Fibroblast of villous mesenchyme (primary cell): ENCODE measurements at regions not wholly inside any gene's neighbourhood (a gene's known extent, or its start where the extent isn't known, plus 50 kb on each side); places are given as distances from the start of the nearest gene placed in this dataset.

Source experiments
- DNase-seq: peaks from one replicate; pipeline ENCODE4 v3.0.0-alpha.2; 2010; ENCODE audit warnings: low read depth
- H3K4me3 ChIP-seq: 2 replicates; pipeline ENCODE4 v1.5.1; 2011; ENCODE audit warnings: low read depth, mild to moderate bottlenecking, low read length
- TF ChIP-seq, protein P1 (sequence below): IDR thresholded peaks from 2 replicates; pipeline ENCODE4 v1.5.1; 2012; ENCODE audit warnings: low read depth, mild to moderate bottlenecking, low read length; ENCODE audit not compliant: insufficient read depth

DNA sequence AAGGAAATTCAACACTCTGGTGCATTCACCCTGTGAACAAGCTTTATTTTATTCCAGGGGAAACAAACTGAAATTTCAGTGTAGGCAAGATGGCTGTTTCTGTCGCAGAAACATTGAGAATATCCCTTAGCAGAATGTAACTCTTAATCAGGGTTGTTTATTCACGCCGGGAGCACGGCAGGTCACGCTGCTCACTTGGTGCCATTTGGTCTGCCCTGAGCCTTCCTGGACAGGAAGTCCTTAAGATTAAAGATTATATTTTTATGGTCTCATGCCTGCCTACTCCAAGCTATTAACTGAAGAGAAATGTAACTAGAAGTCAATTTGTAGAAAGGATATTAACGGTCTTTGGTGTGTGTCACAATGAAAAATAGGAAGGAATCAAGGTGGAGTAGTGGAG is 185.3 kb upstream of the ARGLU1 start:
- DNase-seq: no peak
- TF ChIP-seq, protein P1, sequence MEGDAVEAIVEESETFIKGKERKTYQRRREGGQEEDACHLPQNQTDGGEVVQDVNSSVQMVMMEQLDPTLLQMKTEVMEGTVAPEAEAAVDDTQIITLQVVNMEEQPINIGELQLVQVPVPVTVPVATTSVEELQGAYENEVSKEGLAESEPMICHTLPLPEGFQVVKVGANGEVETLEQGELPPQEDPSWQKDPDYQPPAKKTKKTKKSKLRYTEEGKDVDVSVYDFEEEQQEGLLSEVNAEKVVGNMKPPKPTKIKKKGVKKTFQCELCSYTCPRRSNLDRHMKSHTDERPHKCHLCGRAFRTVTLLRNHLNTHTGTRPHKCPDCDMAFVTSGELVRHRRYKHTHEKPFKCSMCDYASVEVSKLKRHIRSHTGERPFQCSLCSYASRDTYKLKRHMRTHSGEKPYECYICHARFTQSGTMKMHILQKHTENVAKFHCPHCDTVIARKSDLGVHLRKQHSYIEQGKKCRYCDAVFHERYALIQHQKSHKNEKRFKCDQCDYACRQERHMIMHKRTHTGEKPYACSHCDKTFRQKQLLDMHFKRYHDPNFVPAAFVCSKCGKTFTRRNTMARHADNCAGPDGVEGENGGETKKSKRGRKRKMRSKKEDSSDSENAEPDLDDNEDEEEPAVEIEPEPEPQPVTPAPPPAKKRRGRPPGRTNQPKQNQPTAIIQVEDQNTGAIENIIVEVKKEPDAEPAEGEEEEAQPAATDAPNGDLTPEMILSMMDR: no peak
- H3K4me3 ChIP-seq: no peak overlapping the region

DNA sequence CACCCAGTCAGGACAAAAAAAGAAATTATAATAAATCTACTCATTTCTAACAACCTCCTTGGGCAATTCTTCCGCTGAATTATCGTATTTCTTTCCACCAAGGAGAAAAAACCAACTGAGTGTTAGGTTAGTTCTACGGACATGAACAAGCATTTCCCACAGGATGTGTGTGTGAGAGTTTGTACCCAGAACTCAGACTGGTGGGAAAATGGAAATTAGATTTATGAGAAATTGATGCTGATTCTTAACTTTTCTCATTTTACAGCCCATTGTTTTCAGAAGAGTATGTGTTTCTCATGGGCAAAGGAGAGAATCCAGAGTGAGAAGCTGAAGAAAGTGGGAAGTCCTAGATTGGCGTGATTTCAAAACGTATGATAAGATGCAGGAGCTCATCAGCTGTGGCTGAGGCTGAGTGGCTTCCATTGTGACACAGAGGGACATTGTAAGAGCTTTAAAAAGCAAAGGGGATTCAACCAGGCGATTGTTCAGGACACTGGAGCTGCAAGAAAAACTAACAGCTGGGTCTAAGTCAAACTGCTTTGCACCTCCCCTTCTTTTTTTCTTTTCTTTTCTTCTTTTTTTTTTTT is 184.7 kb upstream of the ARGLU1 start:
- H3K4me3 ChIP-seq: no peak overlapping the region
- TF ChIP-seq, protein P1: no peak
- no peak for DNase-seq

DNA sequence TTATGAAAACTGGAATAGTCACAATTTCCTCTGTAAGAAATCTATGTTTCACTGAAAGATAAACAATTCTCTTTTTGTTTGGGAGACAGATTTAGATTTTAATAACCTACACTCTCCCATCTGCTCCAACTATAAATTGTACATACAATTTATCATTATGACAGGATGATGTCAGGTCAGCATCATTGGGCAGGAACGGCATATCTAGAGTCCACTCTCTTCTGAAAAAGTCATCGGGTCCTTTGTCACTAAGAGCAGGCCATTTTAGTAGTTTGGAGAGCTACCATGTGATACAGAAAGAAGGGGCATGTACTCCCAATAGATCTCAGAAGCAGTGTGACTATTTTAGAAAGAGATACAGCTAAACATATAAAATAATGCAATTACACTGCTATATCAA is 180.8 kb upstream of the ARGLU1 start:
- TF ChIP-seq, protein P1: no peak
- no peak for DNase-seq
- no peak overlapping the region for H3K4me3 ChIP-seq

DNA sequence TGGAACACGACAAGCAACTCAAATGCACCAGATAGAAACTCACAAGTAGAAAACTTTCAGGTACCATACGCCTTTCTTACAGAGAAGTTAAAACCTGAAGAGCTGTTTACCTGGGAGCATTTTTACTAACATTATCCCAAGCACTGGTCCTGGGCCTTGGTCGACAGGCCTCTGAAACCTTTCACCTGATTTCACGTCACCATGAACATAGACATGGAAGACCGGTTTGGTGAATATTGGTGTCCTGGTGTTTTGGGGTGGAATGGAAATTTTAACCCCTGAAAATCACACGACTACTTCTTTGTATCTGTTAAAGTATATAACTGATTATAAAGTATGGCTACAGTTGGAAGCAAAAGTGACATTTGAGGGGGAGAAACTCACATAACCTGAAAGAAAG is 176.6 kb upstream of the ARGLU1 start:
- H3K4me3 ChIP-seq: no peak overlapping the region
- DNase-seq: no peak
- TF ChIP-seq, protein P1: no peak

DNA sequence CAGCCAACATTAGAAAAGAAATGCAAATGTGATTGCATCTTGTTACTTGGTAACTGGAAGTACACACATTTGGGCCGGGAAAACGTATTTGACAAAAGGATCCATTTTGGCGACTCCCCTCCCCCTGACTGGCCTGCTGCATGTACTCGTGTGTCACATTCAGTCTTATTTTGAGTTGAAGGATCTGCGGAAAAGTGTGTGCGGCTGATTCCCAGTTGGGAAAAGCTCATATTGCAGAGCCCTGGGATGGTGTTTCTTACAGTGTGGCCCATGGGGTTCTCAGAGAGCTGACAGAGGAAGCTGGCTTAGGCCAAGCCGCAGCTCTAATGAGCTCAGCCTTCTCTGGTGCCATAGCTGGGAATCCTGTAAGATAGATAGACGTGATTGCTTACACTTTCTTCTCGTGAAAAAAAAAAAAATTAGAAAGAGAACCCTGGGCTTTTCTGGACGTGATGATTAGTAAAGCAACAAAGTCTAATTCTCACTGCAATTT is 170.3 kb upstream of the ARGLU1 start:
- no peak overlapping the region for H3K4me3 ChIP-seq
- TF ChIP-seq, protein P1: no peak
- DNase-seq: no peak

DNA sequence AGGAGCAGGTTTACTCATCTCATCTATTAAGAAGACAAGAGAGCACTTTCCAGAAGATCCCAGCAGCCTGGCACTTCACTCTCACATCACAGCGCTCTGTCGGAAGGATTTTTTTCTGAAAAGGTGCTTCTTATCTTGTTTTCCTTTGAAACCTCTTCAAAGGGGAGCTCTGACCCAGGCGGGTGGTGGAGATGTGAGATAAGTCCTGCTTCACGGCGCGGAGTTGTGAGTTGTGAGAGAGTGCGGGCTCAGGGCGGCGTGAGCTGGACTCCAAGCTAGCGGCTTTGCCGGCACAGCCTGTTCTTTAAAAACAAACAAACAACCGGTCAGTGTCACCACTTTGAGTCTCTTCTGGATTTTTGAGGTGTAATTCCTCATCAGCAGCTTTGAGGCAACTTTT is 169.0 kb upstream of the ARGLU1 start:
- H3K4me3 ChIP-seq: no peak overlapping the region
- DNase-seq: no peak
- TF ChIP-seq, protein P1: no peak

DNA sequence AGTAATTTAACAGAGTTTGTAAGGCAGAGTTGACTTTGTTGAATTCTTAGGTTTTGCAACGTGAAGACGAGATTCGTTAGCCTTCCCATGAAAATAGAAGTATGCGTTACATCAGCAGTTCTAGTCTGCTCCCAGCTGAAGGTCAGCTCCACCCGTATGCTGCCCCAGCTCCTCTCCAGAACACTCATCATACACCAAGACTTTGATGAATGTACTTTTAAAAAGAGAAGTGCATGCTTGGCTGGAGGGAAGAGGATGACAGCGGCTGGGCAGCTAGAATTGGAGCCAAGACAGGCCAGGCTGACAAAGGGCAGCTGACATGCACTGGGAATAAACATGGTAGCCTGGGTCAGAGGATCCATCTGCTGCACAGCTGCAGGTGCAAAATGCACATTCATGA is 166.3 kb upstream of the ARGLU1 start:
- DNase-seq: no peak
- TF ChIP-seq, protein P1: no peak
- H3K4me3 ChIP-seq: no peak overlapping the region
